ENCODE measurements at regions not wholly inside any gene's neighbourhood (a gene's known extent, or its start where the extent isn't known, plus 50 kb on each side); places are given as distances from the start of the nearest gene placed in this dataset.

DNA sequence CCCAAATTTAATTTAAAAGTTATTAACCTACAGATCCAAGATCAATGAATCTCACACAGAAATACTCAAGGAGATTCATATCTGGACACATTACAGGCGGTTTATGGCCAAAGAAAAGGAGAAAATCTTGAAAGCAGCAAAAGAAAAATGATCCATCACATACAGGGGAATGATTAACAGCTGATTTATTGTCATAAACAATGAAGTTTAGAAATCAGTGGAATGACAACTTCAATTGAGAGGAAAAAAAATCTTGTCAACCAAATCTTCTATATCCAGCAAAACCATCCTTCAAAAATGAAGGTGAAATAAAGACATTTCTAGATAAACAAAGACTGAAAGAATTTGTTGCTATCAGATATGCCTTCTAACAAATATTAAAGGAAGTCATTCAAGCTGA lies 156.2 kb upstream of the SEMA6D start:
- H3K4me1 ChIP-seq (ENCODE audit: low read depth) = no peaks in the 10 kb centered on the region
- intact Hi-C loops (cut with DNase I, micrococcal nuclease) = no loop called here
- H3K36me3 ChIP-seq (ENCODE audit: low read depth) = no peaks in the 10 kb centered on the region
- H3K4me3 ChIP-seq = no peak overlapping the region
- TF ChIP-seq, protein P1, sequence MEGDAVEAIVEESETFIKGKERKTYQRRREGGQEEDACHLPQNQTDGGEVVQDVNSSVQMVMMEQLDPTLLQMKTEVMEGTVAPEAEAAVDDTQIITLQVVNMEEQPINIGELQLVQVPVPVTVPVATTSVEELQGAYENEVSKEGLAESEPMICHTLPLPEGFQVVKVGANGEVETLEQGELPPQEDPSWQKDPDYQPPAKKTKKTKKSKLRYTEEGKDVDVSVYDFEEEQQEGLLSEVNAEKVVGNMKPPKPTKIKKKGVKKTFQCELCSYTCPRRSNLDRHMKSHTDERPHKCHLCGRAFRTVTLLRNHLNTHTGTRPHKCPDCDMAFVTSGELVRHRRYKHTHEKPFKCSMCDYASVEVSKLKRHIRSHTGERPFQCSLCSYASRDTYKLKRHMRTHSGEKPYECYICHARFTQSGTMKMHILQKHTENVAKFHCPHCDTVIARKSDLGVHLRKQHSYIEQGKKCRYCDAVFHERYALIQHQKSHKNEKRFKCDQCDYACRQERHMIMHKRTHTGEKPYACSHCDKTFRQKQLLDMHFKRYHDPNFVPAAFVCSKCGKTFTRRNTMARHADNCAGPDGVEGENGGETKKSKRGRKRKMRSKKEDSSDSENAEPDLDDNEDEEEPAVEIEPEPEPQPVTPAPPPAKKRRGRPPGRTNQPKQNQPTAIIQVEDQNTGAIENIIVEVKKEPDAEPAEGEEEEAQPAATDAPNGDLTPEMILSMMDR (IDR thresholded peaks at IDR 0.05) = no peak
- ATAC-seq (no peak), DNase-seq (no peak)
- H3K9me3 ChIP-seq = peaks cover 5% of the 10 kb centered on the region

DNA sequence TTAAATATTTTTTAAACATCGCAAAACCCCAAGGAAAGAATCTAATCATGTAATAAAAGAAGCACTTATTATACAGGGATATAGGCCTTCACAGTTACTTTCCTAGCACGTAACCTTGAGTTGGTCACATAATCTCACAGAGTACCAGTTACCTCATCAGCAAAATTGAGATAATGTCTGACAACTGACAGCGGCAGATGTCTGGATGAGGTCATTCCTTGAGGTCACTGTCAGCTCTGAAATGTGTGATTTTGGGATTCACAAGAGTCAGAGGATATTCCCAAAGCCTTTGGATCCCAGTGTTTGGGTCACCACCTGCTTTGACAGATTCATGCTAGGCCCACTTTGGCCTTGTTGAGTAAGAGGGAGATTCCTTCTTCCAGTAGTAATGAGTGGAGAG lies 151.4 kb upstream of the SEMA6D start:
- intact Hi-C loops (cut with DNase I, micrococcal nuclease) = no loop called here

DNA sequence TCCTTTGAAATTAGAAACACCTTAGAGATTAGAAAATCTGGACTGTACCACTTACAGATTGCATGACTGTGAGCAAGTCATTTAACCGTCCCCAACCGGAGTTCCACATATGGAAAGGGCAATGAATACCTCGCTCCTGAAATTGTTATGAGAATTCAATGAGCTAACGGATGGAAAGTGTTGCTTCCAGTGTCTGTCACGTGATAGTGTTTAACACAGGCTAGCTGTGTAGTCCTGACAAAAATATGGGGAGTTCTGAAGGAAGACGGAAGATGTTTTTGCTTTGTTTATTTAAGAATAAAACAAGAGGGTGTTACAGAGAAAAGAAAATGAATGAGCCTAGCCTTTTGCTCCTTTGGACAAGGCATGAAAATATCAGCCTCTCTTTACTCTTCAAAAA lies 150.7 kb upstream of the SEMA6D start:
- H3K4me3 ChIP-seq = no peak overlapping the region
- no peak for ATAC-seq
- intact Hi-C loops (cut with DNase I, micrococcal nuclease) = no loop called here
- no peak for DNase-seq
- no peaks in the 10 kb centered on the region for H3K4me1 ChIP-seq (ENCODE audit: low read depth)
- no peaks in the 10 kb centered on the region for H3K36me3 ChIP-seq (ENCODE audit: low read depth)
- TF ChIP-seq, protein P1 (IDR thresholded peaks at IDR 0.05) = no peak
- no peaks in the 10 kb centered on the region for H3K9me3 ChIP-seq

More for the DNA sequence above, 151.4 kb upstream of the SEMA6D start:
- Histone ChIP-seq H3K4me1 (ENCODE audit: low read depth) (no peaks in the 10 kb centered on the region), H3K9me3 (peaks cover 5% of the 10 kb centered on the region), H3K36me3 (ENCODE audit: low read depth) (no peaks in the 10 kb centered on the region), H3K4me3 (no peak overlapping the region)
- DNase-seq = no peak
- ATAC-seq = no peak
- TF ChIP-seq, protein P1 (IDR thresholded peaks at IDR 0.05) = no peak

DNA sequence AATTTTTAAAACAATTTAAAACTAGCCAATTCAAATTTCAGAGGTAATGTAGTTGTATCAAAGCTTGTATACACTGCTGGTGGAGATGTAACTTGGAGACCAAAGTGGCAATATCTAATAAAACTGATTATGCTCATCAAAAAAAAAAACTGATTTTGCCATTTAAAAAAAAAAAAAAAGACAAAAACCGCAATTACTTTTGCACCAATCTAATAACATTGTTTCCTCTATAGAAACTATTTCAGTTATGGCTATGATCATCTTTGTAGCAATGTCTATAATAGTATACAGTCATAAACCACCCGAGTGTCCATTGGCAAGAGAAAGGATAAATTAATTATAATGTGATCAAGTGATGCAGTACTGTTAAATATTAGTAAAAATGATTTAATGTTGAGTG lies 149.3 kb upstream of the SEMA6D start:
- Histone ChIP-seq H3K4me1 (ENCODE audit: low read depth) (no peaks in the 10 kb centered on the region), H3K36me3 (ENCODE audit: low read depth) (no peaks in the 10 kb centered on the region), H3K4me3 (no peak overlapping the region), H3K9me3 (no peaks in the 10 kb centered on the region)
- DNase-seq (no peak), ATAC-seq (no peak)
- TF ChIP-seq, protein P1 (IDR thresholded peaks at IDR 0.05) = no peak
- intact Hi-C loops (cut with DNase I, micrococcal nuclease) = no loop called here

DNA sequence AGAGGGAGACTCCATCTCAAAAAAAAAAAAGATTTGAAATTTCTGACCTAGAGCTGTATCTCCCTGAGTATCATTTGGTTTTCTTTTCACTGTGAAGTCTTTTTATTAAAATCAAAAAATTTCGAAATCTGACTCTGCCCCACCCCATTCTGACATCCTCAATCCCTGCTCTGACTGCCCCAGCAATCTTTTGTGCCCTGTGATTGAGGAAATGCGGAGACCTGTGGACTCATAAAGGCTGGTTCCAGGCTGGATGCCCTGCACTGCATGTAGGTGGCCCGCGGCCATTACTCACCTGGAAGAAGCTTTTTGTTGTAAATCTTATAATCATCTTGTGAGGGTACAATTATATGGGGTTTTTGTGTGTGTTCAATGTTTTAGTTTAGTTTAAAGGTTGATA lies 147.3 kb upstream of the SEMA6D start:
- peak; percentile 41 to 68 (median 62) for DNase-seq
- intact Hi-C loops (cut with DNase I, micrococcal nuclease) = no loop called here
- TF ChIP-seq, protein P1 (IDR thresholded peaks at IDR 0.05) = no peak
- ATAC-seq = peak; percentile 100
- Histone ChIP-seq H3K36me3 (ENCODE audit: low read depth) (no peaks in the 10 kb centered on the region), H3K4me1 (ENCODE audit: low read depth) (no peaks in the 10 kb centered on the region), H3K4me3 (no peak overlapping the region), H3K9me3 (no peaks in the 10 kb centered on the region)

DNA sequence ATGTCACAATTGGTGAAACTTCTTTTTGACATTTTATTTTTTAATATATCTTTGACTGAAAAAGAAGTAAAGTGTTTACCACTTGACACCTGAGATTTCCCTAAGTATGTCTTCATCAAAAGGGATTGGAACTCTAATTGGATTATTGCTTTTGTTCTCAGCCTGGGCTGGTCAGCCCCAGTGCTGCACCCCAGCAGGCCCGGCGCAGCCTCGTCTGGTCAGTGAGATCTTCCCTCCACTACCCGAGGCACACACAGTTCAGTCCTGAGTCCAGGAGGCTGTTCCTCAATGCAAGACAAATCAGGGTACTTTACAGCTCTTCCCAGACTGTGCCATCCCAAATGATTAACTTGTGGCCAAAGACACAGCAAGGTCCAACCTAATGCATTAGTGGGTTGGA lies 146.9 kb upstream of the SEMA6D start:
- ATAC-seq = peak; percentile 44
- H3K4me3 ChIP-seq = no peak overlapping the region
- intact Hi-C loops (cut with DNase I, micrococcal nuclease) = no loop called here
- DNase-seq = no peak
- H3K9me3 ChIP-seq = no peaks in the 10 kb centered on the region
- no peaks in the 10 kb centered on the region for H3K4me1 ChIP-seq (ENCODE audit: low read depth)
- TF ChIP-seq, protein P1 (IDR thresholded peaks at IDR 0.05) = no peak
- no peaks in the 10 kb centered on the region for H3K36me3 ChIP-seq (ENCODE audit: low read depth)
